Calu3 (cell line): ENCODE measurements at regions not wholly inside any gene's neighbourhood (a gene's known extent, or its start where the extent isn't known, plus 50 kb on each side); places are given as distances from the start of the nearest gene placed in this dataset.
A peak's percentile ranks its signal among the peaks of the same experiment; 100 is the strongest.

Experiments used
- BruUV-seq: library from RNA; stranded (reverse); fragments of 400-500 nt; replicated peaks from 2 replicates; lab custom pipeline; 2021; lab: Mats Ljungman, UMichigan
- CTCF ChIA-PET: fragments of 300-600 bp; sonication (Branson Sonifier 250); formaldehyde crosslinking; loops from one replicate; lab custom pipeline; 2022; ENCODE audit warnings: antibody characterized with exemption; lab: Charles Lee
- DNase-seq: peaks from one replicate; pipeline ENCODE4 v3.0.0; 2022
- H3K27ac Mint-ChIP-seq: one replicate; pipeline ENCODE4 v1.8.0; 2022; ENCODE audit warnings: mixed read lengths; ENCODE audit not compliant: unreplicated experiment
- H3K27me3 Mint-ChIP-seq: one replicate; pipeline ENCODE4 v1.8.0; 2022; ENCODE audit warnings: mixed read lengths; ENCODE audit not compliant: unreplicated experiment
- H3K36me3 Mint-ChIP-seq: one replicate; pipeline ENCODE4 v1.8.0; 2022; ENCODE audit warnings: mild to moderate bottlenecking, moderate library complexity, mixed read lengths; ENCODE audit not compliant: insufficient read depth, unreplicated experiment
- H3K4me1 Mint-ChIP-seq: one replicate; pipeline ENCODE4 v1.8.0; 2022; ENCODE audit warnings: mild to moderate bottlenecking, low read depth, mixed read lengths; ENCODE audit not compliant: unreplicated experiment
- H3K4me3 Mint-ChIP-seq: one replicate; pipeline ENCODE4 v1.8.0; 2022; ENCODE audit warnings: mild to moderate bottlenecking, low read depth, moderate library complexity, mixed read lengths; ENCODE audit not compliant: unreplicated experiment
- H3K9me3 Mint-ChIP-seq: one replicate; pipeline ENCODE4 v1.8.0; 2022; ENCODE audit warnings: low read depth, mixed read lengths; ENCODE audit not compliant: unreplicated experiment
- intact Hi-C: fragments of 100-400 bp; cut with micrococcal nuclease; formaldehyde crosslinking; loops from one replicate; pipeline ENCODE4 v1.10.0; 2022; ENCODE audit not compliant: unreplicated experiment
- TF ChIP-seq, protein P1 (sequence below): fragments of 200-600 bp; IDR thresholded peaks from one replicate; pipeline ENCODE4 v1.8.0; 2022; ENCODE audit warnings: antibody characterized with exemption; ENCODE audit not compliant: unreplicated experiment

DNA sequence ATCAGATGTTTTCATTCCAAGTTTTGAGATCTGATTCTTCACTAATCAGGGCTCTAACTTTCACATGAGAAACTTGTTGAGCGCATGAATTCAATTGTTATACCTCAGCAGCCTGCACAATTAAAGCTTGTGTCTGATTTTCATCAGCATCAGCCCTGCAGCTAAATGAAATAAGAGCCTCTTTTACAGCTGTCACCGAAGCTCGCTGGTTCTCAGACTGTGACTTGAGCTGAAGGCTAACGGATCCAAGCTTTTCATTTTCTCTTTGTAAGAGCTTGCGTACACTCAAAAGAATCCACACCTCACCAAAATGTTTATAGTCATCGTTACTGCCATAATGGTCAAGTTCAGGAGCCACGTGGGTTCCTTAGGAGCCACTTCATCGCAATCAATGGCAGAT lies 65.5 kb upstream of the BEGAIN start:
- Mint-ChIP-seq H3K9me3 (no peaks in the 10 kb centered on the region), H3K27me3 (peaks cover 14% of the 10 kb centered on the region), H3K36me3 (no peaks in the 10 kb centered on the region), H3K4me1 (peaks cover 11% of the 10 kb centered on the region), H3K27ac (no peak overlapping the region), H3K4me3 (no peak overlapping the region)
- no TSS peak for BruUV-seq
- CTCF ChIA-PET = interaction anchor here (1.0 to 1.6 kb wide), 3 partner anchors 235 to 269 kb away, joined by 4 to 8 read pairs (median 4); no protein-coding TSS in a partner anchor
- TF ChIP-seq, protein P1, sequence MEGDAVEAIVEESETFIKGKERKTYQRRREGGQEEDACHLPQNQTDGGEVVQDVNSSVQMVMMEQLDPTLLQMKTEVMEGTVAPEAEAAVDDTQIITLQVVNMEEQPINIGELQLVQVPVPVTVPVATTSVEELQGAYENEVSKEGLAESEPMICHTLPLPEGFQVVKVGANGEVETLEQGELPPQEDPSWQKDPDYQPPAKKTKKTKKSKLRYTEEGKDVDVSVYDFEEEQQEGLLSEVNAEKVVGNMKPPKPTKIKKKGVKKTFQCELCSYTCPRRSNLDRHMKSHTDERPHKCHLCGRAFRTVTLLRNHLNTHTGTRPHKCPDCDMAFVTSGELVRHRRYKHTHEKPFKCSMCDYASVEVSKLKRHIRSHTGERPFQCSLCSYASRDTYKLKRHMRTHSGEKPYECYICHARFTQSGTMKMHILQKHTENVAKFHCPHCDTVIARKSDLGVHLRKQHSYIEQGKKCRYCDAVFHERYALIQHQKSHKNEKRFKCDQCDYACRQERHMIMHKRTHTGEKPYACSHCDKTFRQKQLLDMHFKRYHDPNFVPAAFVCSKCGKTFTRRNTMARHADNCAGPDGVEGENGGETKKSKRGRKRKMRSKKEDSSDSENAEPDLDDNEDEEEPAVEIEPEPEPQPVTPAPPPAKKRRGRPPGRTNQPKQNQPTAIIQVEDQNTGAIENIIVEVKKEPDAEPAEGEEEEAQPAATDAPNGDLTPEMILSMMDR = no peak
- intact Hi-C loops = no loop called here
- DNase-seq = no peak

DNA sequence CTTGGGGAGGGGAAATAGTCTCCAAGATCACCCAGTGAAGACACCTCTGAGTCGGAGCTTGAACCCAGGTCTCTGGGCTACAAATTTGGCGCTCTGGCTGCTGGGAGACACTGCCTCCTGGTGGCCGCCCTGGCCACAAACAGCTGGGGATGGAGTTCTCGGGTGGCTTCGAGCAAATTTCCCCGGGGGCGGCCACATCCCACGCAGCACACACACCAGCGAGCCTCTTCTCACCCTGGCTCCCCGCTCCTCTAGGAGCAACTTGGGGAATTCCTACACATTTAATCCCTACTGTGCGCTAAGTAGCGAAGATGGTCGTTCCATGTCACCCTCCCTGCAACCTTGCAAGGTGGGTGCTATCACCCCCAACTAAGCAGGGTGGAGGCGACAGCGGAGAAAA lies 66.2 kb upstream of the BEGAIN start:
- CTCF ChIA-PET = interaction anchor here (1.0 to 1.6 kb wide), 3 partner anchors 236 to 270 kb away, joined by 4 to 8 read pairs (median 4); no protein-coding TSS in a partner anchor
- H3K9me3 Mint-ChIP-seq = no peaks in the 10 kb centered on the region
- DNase-seq = no peak
- TF ChIP-seq, protein P1 = peak; percentile 47
- BruUV-seq = no TSS peak
- no peak overlapping the region for H3K27ac Mint-ChIP-seq
- no peak overlapping the region for H3K4me3 Mint-ChIP-seq
- peaks cover 14% of the 10 kb centered on the region for H3K27me3 Mint-ChIP-seq
- intact Hi-C loops = no loop called here
- H3K4me1 Mint-ChIP-seq = peaks cover 11% of the 10 kb centered on the region
- no peaks in the 10 kb centered on the region for H3K36me3 Mint-ChIP-seq

DNA sequence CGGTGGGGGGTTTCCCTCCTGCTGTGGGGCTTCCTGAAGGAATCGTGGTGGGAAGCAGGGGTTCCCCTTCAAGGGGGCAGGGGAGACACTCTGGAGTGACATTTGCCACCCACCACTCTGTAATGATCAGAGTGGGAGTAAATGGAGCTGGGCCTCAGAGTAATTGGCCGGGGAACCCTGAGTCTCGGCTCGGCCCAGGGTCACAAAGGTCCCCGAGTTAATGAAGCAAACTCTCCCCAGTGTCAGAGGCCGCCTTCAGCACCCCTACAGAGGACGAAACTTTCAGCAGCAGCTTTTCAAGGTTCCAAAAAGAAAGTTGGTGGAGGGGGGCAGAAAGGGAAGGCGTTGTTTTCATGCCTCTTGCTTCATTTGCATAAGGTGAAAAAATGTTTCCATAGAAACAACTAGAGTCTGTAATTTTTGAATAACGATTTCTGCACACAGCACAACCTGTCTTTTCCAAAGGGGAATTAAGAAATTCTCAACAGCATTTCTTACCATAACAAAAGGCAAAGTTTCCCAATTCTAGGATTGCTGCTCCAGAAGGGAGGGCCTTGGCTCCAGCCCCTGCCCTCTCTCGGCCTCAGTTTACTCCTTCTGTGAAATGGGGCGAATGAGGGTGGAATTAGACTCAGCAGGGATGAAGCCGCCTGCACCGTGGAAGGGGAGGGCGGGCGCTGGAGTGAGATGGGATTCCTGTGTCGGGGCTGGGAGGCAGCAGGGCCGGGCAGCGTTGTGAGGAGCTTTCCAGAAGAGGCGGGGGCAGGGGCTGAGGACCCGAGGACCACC lies 67.0 kb upstream of the BEGAIN start:
- DNase-seq = no peak
- Mint-ChIP-seq H3K4me1 (peaks cover 4% of the 10 kb centered on the region), H3K27me3 (peaks cover 14% of the 10 kb centered on the region), H3K27ac (no peak overlapping the region), H3K36me3 (no peaks in the 10 kb centered on the region), H3K4me3 (no peak overlapping the region), H3K9me3 (no peaks in the 10 kb centered on the region)
- TF ChIP-seq, protein P1 = no peak
- no TSS peak for BruUV-seq
- CTCF ChIA-PET = interaction anchor here (1.0 to 2.7 kb wide), 3 partner anchors 8 to 271 kb away, joined by 4 to 8 read pairs (median 7); no protein-coding TSS in a partner anchor
- intact Hi-C loops = no loop called here

DNA sequence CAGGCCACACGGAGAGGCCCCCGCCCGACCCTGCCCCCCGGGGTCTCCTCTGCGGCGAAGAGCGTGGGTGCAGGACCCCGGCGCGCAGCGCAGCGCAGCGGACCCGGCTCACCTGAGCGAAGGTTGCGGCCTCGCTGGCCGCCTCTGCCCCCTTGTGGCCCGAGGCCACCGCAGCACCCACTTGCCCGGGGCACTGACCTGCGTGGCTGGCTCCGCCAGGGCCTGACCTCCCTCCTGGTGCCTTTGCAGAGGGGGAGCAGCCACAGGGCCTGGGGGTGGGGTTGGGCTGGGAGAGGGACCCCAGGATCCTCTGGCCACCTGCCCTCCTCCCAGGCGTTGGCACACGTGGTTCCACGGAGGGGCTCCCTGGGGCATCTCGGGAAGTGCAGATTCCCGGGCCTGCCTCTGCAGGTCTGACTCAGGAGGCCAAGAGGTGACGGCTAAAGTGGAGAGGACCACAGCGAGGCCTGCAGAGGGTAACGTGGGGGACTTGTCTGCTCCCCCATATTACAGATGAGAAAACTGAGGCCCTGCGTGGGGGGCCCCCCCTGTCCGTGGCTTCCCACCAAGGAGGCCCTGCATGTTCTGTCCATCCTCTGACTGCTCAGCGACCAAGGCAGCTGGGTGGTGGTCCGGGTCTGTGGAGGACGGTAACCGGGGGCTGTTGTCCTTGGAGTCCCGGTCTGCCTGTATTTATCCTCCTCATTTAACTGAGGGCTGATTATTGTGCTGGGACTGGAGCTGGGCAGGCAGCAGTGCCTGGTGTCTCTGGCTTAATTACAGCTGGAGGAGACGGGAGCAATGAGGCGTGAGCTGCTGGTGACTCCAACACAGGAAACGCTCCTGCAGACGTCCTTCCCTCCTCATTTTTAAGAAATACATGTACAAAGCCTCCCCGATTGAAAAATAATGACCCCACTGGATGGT lies 67.9 kb upstream of the BEGAIN start:
- intact Hi-C loops = no loop called here
- Mint-ChIP-seq H3K4me3 (no peak overlapping the region), H3K36me3 (no peaks in the 10 kb centered on the region), H3K27ac (no peak overlapping the region), H3K9me3 (no peaks in the 10 kb centered on the region), H3K4me1 (no peaks in the 10 kb centered on the region), H3K27me3 (peaks cover 14% of the 10 kb centered on the region)
- TF ChIP-seq, protein P1 = peak; percentile 70
- CTCF ChIA-PET = interaction anchor here (2.7 kb wide), 1 partner anchor 9 kb away, joined by 7 read pairs; no protein-coding TSS in a partner anchor
- DNase-seq = peak; percentile 71
- BruUV-seq = no TSS peak
